ENCODE measurements at regions not wholly inside any gene's neighbourhood (a gene's known extent, or its start where the extent isn't known, plus 50 kb on each side); places are given as distances from the start of the nearest gene placed in this dataset.

DNA sequence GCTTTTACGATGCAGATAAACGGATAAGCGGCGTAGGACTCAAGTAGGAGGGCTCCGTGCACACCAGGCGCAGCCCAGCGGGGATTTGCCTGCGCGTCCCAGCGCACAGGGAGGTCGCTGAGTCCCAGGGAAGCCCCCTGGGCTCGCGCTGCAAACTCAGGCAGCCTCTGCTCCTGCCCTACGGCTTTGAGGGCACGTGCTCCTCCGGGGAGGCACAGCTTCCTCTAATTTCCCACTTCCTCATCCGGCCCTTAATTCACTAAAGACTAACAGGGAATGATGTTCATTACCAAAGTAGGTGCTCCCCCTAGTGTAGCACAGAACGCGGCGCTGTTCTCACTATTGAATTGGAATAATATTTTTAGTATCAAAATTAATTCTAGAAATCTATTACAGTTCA lies 825.4 kb downstream of the KCNJ18 start:
- no peak for TF ChIP-seq CEBPB (IDR thresholded peaks at IDR 0.05)
- no peak for TF ChIP-seq RAD21 (IDR thresholded peaks at IDR 0.05; ENCODE audit: low read depth)
- no peak for TF ChIP-seq EGR1 (IDR thresholded peaks at IDR 0.05)
- TF ChIP-seq, protein P1, sequence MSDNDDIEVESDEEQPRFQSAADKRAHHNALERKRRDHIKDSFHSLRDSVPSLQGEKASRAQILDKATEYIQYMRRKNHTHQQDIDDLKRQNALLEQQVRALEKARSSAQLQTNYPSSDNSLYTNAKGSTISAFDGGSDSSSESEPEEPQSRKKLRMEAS (IDR thresholded peaks at IDR 0.05): no peak
- TF ChIP-seq NFIC (IDR thresholded peaks at IDR 0.05): no peak
- no peak for TF ChIP-seq TAF1 (IDR thresholded peaks at IDR 0.05; ENCODE audit: low read depth)
- no peak for TF ChIP-seq YY1 (IDR thresholded peaks at IDR 0.05; ENCODE audit: low read depth)
- TF ChIP-seq, protein P2, sequence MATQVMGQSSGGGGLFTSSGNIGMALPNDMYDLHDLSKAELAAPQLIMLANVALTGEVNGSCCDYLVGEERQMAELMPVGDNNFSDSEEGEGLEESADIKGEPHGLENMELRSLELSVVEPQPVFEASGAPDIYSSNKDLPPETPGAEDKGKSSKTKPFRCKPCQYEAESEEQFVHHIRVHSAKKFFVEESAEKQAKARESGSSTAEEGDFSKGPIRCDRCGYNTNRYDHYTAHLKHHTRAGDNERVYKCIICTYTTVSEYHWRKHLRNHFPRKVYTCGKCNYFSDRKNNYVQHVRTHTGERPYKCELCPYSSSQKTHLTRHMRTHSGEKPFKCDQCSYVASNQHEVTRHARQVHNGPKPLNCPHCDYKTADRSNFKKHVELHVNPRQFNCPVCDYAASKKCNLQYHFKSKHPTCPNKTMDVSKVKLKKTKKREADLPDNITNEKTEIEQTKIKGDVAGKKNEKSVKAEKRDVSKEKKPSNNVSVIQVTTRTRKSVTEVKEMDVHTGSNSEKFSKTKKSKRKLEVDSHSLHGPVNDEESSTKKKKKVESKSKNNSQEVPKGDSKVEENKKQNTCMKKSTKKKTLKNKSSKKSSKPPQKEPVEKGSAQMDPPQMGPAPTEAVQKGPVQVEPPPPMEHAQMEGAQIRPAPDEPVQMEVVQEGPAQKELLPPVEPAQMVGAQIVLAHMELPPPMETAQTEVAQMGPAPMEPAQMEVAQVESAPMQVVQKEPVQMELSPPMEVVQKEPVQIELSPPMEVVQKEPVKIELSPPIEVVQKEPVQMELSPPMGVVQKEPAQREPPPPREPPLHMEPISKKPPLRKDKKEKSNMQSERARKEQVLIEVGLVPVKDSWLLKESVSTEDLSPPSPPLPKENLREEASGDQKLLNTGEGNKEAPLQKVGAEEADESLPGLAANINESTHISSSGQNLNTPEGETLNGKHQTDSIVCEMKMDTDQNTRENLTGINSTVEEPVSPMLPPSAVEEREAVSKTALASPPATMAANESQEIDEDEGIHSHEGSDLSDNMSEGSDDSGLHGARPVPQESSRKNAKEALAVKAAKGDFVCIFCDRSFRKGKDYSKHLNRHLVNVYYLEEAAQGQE (IDR thresholded peaks at IDR 0.05; ENCODE audit: low read depth): no peak
- TF ChIP-seq, protein P3, sequence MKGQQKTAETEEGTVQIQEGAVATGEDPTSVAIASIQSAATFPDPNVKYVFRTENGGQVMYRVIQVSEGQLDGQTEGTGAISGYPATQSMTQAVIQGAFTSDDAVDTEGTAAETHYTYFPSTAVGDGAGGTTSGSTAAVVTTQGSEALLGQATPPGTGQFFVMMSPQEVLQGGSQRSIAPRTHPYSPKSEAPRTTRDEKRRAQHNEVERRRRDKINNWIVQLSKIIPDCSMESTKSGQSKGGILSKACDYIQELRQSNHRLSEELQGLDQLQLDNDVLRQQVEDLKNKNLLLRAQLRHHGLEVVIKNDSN (IDR thresholded peaks at IDR 0.05): no peak
- TF ChIP-seq EP300 (IDR thresholded peaks at IDR 0.05; ENCODE audit: borderline replicate concordance): no peak
- no peak for TF ChIP-seq TEAD4 (IDR thresholded peaks at IDR 0.05)
- TF ChIP-seq ZBTB7A (IDR thresholded peaks at IDR 0.05; ENCODE audit: low read depth): no peak
- no peak for TF ChIP-seq FOXM1 (IDR thresholded peaks at IDR 0.05; ENCODE audit: borderline replicate concordance, low read depth)
- TF ChIP-seq TCF12 (IDR thresholded peaks at IDR 0.05; ENCODE audit: low read depth): no peak

All from Ishikawa (cell line).